Endothelial cell of umbilical vein (primary cell): ENCODE measurements at regions not wholly inside any gene's neighbourhood (a gene's known extent, or its start where the extent isn't known, plus 50 kb on each side); places are given as distances from the start of the nearest gene placed in this dataset.

Experiments
- BruUV-seq: library from RNA; stranded (reverse); fragments of 400-500 nt; replicated peaks from 2 replicates; lab custom pipeline; 2021; lab: Mats Ljungman, UMichigan
- CTCF ChIA-PET: fragments of 300-600, 350-600 bp; sonication (Branson Sonifier 250); formaldehyde crosslinking; loops from one replicate; lab custom pipeline; 2021; ENCODE audit warnings: antibody characterized with exemption, inconsistent platforms; lab: Charles Lee
- POLR2A ChIA-PET: fragments of 300-600, 350-600 bp; sonication (Branson Sonifier 250); formaldehyde crosslinking; loops from one replicate; lab custom pipeline; 2021; ENCODE audit warnings: antibody characterized with exemption, inconsistent platforms; lab: Charles Lee
- DNase-seq: peaks from one replicate; pipeline ENCODE4 v3.0.0-alpha.2; 2011; ENCODE audit warnings: low read depth, low spot score
- FAIRE-seq: peaks from 2 replicates; lab custom pipeline; 2011; peaks lifted over from hg19 to GRCh38; lab: Jason Lieb, UNC
- H2AFZ ChIP-seq: 2 replicates; pipeline ENCODE4 v1.6.0; 2012; ENCODE audit warnings: low read depth, low read length, control low read depth, inconsistent platforms
- H3K27ac ChIP-seq: 2 replicates; pipeline ENCODE4 v1.5.1; 2011; ENCODE audit warnings: low read depth, mild to moderate bottlenecking, control low read depth, low read length, moderate library complexity; ENCODE audit not compliant: insufficient read depth
- H3K27me3 ChIP-seq, 2 experiments: 2 replicates each; pipeline versions ENCODE4 v1.6.0 to v1.6.1; 2011; ENCODE audit warnings: low read length in 2 of 2, mixed read lengths in 1 of 2; ENCODE audit not compliant: control insufficient read depth in 2 of 2, insufficient read depth in 2 of 2
- H3K36me3 ChIP-seq, 2 experiments: 2 replicates in 1 of 2; 3 replicates in 1 of 2; pipeline ENCODE4 v1.5.1; 2011; ENCODE audit warnings: low read length in 2 of 2, mild to moderate bottlenecking in 1 of 2, moderate library complexity in 1 of 2; ENCODE audit not compliant: control insufficient read depth in 2 of 2, insufficient read depth in 2 of 2; ENCODE audit errors: extremely low read depth in 1 of 2
- H3K4me1 ChIP-seq: 3 replicates; pipeline ENCODE4 v1.5.1; 2011; ENCODE audit warnings: mild to moderate bottlenecking, low read length; ENCODE audit not compliant: control insufficient read depth, insufficient read depth; ENCODE audit errors: extremely low read depth
- H3K4me2 ChIP-seq: 2 replicates; pipeline ENCODE4 v1.6.1; 2011; ENCODE audit warnings: low read length, control low read depth, mixed read lengths; ENCODE audit not compliant: insufficient read depth
- H3K4me3 ChIP-seq, 3 experiments: fragments of 200-600 bp in 1 of 3; sonication (generic), shearing (Covaris generic) in 1 of 3; replicated peaks in 1 of 3; 2 replicates each; pipeline ENCODE4 v1.5.1; 2011 to 2016; ENCODE audit warnings: control low read depth in 3 of 3, low read length in 3 of 3, mild to moderate bottlenecking in 2 of 3, inconsistent platforms in 1 of 3, low read depth in 1 of 3, moderate library complexity in 1 of 3; ENCODE audit not compliant: insufficient read depth in 1 of 3
- H3K79me2 ChIP-seq: 2 replicates; pipeline ENCODE4 v1.6.0; 2012; ENCODE audit warnings: low read length, inconsistent platforms; ENCODE audit not compliant: control insufficient read depth, insufficient read depth
- H3K9ac ChIP-seq: replicated peaks from 2 replicates; pipeline ENCODE3; 2011; ENCODE audit warnings: low read length, control low read depth; ENCODE audit not compliant: insufficient read depth; ENCODE audit errors: extremely low read depth
- H3K9me1 ChIP-seq: replicated peaks from 3 replicates; pipeline ENCODE4 v1.6.0; 2011; ENCODE audit warnings: mild to moderate bottlenecking, low read length; ENCODE audit not compliant: control insufficient read depth, insufficient read depth; ENCODE audit errors: extremely low read depth
- H3K9me3 ChIP-seq: replicated peaks from 2 replicates; pipeline ENCODE4 v1.5.1; 2012; ENCODE audit warnings: low read length, inconsistent platforms; ENCODE audit not compliant: control insufficient read depth, insufficient read depth
- H4K20me1 ChIP-seq: replicated peaks from 2 replicates; pipeline ENCODE3; 2011; ENCODE audit warnings: mild to moderate bottlenecking, low read length; ENCODE audit not compliant: control insufficient read depth, insufficient read depth; ENCODE audit errors: extremely low read depth
- EZH2 ChIP-seq: IDR thresholded peaks from 2 replicates; pipeline ENCODE4 v1.6.1; 2012; ENCODE audit warnings: borderline replicate concordance, low read depth, mild to moderate bottlenecking, moderate library complexity, low read length, inconsistent platforms; ENCODE audit not compliant: severe bottlenecking
- FOS ChIP-seq: IDR thresholded peaks from 2 replicates; pipeline ENCODE4 v1.6.1; 2011; ENCODE audit warnings: mild to moderate bottlenecking, low read length, moderate library complexity, borderline replicate concordance; ENCODE audit not compliant: insufficient read depth
- GATA2 ChIP-seq: IDR thresholded peaks from 2 replicates; pipeline ENCODE4 v1.7.0; 2011; ENCODE audit warnings: low read depth, mild to moderate bottlenecking, moderate library complexity, mixed read lengths, low read length; ENCODE audit not compliant: insufficient read length, insufficient read depth
- JUN ChIP-seq: IDR thresholded peaks from 2 replicates; pipeline ENCODE4 v1.6.1; 2011; ENCODE audit warnings: borderline replicate concordance, low read depth; ENCODE audit not compliant: insufficient read length, insufficient read depth
- MYC ChIP-seq: IDR thresholded peaks from one replicate; pipeline ENCODE4 v1.6.1; 2011; ENCODE audit warnings: mild to moderate bottlenecking, low read depth, low read length
- POLR2A ChIP-seq: IDR thresholded peaks from 2 replicates; pipeline ENCODE4 v1.6.1; 2012; ENCODE audit warnings: low read depth, mild to moderate bottlenecking, control low read depth, low read length
- POLR2AphosphoS5 ChIP-seq: IDR thresholded peaks from 2 replicates; pipeline ENCODE4 v1.6.1; 2012; ENCODE audit warnings: low read depth, mild to moderate bottlenecking, control low read depth, low read length, moderate library complexity; ENCODE audit not compliant: insufficient read depth
- dilution Hi-C: fragments of 300-500 bp; cut with MboI; formaldehyde crosslinking; loops from one replicate; pipeline ENCODE4 v1.15.0; 2019; ENCODE audit warnings: low sequenced_read_pairs; ENCODE audit not compliant: extremely low pct_ligation_motif_present
- intact Hi-C: fragments of 100-400 bp; cut with micrococcal nuclease; formaldehyde crosslinking; loops from one replicate; pipeline ENCODE4 v1.10.0; 2022
- TF ChIP-seq, protein P1 (sequence below), 2 donors: IDR thresholded peaks; 1 replicate in 1 of 2; 2 replicates in 1 of 2; pipeline ENCODE4 v1.5.1; 2011; ENCODE audit warnings: low read length in 2 of 2, mild to moderate bottlenecking in 2 of 2, moderate library complexity in 2 of 2, control low read depth in 1 of 2, inconsistent platforms in 1 of 2, low read depth in 1 of 2; ENCODE audit not compliant: insufficient read depth in 1 of 2; ENCODE audit errors: extremely low read depth in 1 of 2
- TF ChIP-seq, protein P2 (sequence below): IDR thresholded peaks from 2 replicates; pipeline ENCODE4 v1.6.1; 2011; ENCODE audit not compliant: insufficient read depth, insufficient read length

DNA sequence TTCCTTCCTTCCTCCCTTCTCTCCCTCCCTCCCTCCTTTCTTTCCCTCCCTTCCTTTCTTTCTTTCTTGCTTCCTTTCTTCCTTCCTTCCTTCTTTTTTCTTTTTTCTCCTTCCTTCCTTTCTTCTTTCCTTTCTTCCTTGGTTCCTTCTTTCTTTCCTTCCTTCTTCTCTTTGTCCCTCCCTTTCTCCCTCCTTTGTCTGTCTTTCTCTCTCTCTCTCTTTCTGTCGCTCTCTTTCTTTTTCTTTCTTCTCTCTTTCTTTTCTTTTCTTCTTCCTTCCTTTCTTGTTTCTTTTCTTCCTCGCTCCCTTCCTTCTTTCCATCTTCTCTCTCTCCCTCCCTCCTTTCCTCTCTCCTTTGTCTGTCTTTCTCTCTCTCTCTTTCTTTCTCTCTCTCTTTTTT lies 601.9 kb upstream of the JAG1 start:
- no peaks in the 10 kb centered on the region for H3K9me1 ChIP-seq
- ChIA-PET CTCF (interaction anchor here (2.9 kb wide), 1 partner anchor 268 kb away, joined by 17 read pairs; no protein-coding TSS in a partner anchor), POLR2A (no interaction called here)
- no peak overlapping the region for H2AFZ ChIP-seq
- no peak for TF ChIP-seq MYC
- no peak for TF ChIP-seq POLR2AphosphoS5
- TF ChIP-seq JUN: no peak
- TF ChIP-seq GATA2: no peak
- TF ChIP-seq FOS: no peak
- TF ChIP-seq POLR2A: no peak
- TF ChIP-seq EZH2: no peak
- TF ChIP-seq, protein P1, sequence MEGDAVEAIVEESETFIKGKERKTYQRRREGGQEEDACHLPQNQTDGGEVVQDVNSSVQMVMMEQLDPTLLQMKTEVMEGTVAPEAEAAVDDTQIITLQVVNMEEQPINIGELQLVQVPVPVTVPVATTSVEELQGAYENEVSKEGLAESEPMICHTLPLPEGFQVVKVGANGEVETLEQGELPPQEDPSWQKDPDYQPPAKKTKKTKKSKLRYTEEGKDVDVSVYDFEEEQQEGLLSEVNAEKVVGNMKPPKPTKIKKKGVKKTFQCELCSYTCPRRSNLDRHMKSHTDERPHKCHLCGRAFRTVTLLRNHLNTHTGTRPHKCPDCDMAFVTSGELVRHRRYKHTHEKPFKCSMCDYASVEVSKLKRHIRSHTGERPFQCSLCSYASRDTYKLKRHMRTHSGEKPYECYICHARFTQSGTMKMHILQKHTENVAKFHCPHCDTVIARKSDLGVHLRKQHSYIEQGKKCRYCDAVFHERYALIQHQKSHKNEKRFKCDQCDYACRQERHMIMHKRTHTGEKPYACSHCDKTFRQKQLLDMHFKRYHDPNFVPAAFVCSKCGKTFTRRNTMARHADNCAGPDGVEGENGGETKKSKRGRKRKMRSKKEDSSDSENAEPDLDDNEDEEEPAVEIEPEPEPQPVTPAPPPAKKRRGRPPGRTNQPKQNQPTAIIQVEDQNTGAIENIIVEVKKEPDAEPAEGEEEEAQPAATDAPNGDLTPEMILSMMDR (IDR thresholded peaks at IDR 0.05; ENCODE audit: extremely low read depth in 1 of 2, insufficient read depth in 1 of 2, low read depth in 1 of 2, low read length in 2 of 2): no peak
- TF ChIP-seq, protein P2, sequence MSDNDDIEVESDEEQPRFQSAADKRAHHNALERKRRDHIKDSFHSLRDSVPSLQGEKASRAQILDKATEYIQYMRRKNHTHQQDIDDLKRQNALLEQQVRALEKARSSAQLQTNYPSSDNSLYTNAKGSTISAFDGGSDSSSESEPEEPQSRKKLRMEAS: no peak
- no peak overlapping the region for H3K4me2 ChIP-seq
- H3K9ac ChIP-seq: no peak overlapping the region
- no peak overlapping the region for H3K27ac ChIP-seq
- no peaks in the 10 kb centered on the region for H3K27me3 ChIP-seq
- H4K20me1 ChIP-seq: no peaks in the 10 kb centered on the region
- no peak for FAIRE-seq
- H3K79me2 ChIP-seq: no peaks in the 10 kb centered on the region
- H3K9me3 ChIP-seq: no peaks in the 10 kb centered on the region
- BruUV-seq: no TSS peak
- H3K4me1 ChIP-seq: no peaks in the 10 kb centered on the region
- no peaks in the 10 kb centered on the region for H3K36me3 ChIP-seq
- dilution Hi-C loops (no loop called here), intact Hi-C loops (loop anchor here (2.0 kb wide), 1 partner anchor 71 kb away; no protein-coding TSS in a partner anchor)
- DNase-seq: no peak
- no peak overlapping the region for H3K4me3 ChIP-seq
